BE2C (cell line): ENCODE measurements at regions not wholly inside any gene's neighbourhood (a gene's known extent, or its start where the extent isn't known, plus 50 kb on each side); places are given as distances from the start of the nearest gene placed in this dataset.

Experiments used
- DNase-seq: peaks from one replicate; pipeline ENCODE4 v3.0.0-alpha.2; 2020
- H3K27me3 ChIP-seq: fragments of 250-450 bp; sonication (Bioruptor Pico); 2 replicates; pipeline ENCODE4 v1.5.1; 2020; ENCODE audit warnings: mild to moderate bottlenecking
- H3K36me3 ChIP-seq: fragments of 250-450 bp; sonication (Bioruptor Pico); 2 replicates; pipeline ENCODE4 v1.5.1; 2020; ENCODE audit warnings: mild to moderate bottlenecking
- H3K4me1 ChIP-seq: fragments of 250-450 bp; sonication (Bioruptor Pico); 2 replicates; pipeline ENCODE4 v1.5.1; 2020
- H3K4me3 ChIP-seq: 2 replicates; pipeline ENCODE4 v1.5.1; 2011; ENCODE audit warnings: low read depth, low read length
- H3K9me3 ChIP-seq: fragments of 250-450 bp; sonication (Bioruptor Pico); 2 replicates; pipeline ENCODE4 v1.5.1; 2020
- TF ChIP-seq, protein P1 (sequence below): IDR thresholded peaks from 2 replicates; pipeline ENCODE4 v1.5.1; 2012; ENCODE audit warnings: mild to moderate bottlenecking, low read depth, low read length

DNA sequence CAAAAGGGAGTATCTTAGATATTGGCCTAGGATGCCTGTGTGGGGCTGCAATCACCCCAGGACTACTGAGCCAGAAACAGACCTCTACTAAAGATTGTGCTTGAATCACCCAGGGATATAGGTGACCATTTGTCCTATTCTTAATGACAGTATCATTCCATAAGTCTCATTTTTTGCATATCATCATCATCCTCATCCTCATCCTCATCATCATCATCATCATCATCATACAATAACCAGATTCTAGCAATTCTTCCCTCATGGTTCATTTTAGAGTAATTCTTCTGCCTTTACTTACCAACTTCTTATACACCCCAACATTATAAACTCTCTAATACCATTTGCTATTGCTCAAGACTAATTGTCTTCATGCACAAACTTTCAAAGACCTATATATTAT lies 226.6 kb downstream of the B3GLCT start:
- Histone ChIP-seq H3K9me3 (no peaks in the 10 kb centered on the region), H3K4me3 (no peak overlapping the region), H3K4me1 (no peaks in the 10 kb centered on the region), H3K27me3 (no peaks in the 10 kb centered on the region), H3K36me3 (no peaks in the 10 kb centered on the region)
- no peak for DNase-seq
- TF ChIP-seq, protein P1, sequence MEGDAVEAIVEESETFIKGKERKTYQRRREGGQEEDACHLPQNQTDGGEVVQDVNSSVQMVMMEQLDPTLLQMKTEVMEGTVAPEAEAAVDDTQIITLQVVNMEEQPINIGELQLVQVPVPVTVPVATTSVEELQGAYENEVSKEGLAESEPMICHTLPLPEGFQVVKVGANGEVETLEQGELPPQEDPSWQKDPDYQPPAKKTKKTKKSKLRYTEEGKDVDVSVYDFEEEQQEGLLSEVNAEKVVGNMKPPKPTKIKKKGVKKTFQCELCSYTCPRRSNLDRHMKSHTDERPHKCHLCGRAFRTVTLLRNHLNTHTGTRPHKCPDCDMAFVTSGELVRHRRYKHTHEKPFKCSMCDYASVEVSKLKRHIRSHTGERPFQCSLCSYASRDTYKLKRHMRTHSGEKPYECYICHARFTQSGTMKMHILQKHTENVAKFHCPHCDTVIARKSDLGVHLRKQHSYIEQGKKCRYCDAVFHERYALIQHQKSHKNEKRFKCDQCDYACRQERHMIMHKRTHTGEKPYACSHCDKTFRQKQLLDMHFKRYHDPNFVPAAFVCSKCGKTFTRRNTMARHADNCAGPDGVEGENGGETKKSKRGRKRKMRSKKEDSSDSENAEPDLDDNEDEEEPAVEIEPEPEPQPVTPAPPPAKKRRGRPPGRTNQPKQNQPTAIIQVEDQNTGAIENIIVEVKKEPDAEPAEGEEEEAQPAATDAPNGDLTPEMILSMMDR: no peak

DNA sequence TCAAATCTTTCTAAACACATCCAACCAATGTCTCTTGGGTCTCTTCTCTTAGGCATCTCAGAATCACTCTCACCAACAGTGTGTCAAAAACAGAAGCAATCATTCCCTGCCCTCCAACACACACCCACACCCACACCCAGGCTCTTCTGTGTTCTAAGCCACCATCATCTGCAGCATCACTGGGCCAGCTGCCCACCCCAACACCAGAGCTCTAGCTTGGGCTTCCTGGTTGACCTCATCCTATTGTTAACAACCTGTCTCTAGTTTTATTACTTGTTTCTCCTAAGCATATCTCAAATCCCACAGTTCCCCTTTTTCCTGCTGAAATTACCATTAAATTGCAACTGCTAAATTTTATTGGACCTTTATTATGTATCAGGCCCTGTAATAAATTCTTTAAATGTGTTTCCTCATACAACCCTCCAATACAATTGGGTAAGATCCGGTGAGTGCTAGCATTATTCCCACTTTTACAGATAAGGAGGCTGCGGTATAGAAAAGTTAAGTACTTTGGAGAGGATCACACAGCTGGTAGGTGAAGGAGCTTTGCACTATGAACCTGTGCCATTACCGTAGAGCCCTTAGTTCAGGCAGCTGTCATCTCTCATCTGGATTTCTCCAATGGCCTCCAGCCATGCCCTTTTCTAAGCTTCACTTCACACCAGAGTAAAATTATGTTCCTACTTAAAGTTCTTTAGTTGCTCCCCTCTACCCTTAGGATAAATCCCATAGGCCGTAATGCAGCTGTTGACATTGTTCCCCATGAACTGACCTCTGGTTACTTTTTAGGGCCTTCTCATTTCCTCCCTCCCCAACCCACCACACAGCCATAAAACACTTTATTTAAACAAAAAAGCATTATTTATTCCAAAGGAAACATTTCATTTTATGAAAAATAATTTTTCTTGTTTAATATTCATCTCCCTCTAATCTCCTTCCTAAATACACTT lies 227.7 kb downstream of the B3GLCT start:
- no peaks in the 10 kb centered on the region for H3K9me3 ChIP-seq
- no peak for DNase-seq

DNA sequence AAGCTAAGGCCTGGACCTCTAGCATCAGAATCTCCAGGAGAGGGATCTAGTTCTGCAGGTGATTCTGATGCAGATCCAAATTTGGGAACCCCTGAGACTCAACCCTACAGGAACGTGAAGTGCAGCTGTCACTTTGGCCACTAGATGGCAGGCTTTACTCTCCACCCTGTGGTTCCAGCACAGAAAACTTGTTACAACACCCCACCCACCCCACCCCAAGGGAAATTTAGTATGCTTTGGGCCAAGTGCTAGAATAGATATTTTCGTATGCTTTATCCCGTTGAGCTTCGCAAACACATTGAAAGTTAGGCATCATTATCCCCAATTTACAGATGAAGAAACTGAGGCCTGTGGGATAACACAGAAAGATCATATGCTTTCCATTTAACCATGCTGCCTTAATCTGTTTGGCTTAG lies 232.0 kb downstream of the B3GLCT start:
- Histone ChIP-seq H3K4me1 (no peaks in the 10 kb centered on the region), H3K36me3 (no peaks in the 10 kb centered on the region), H3K9me3 (no peaks in the 10 kb centered on the region), H3K27me3 (no peaks in the 10 kb centered on the region), H3K4me3 (no peak overlapping the region)
- DNase-seq: peak; percentile 63
- TF ChIP-seq, protein P1: peak; percentile 84

More for the DNA sequence above, 227.7 kb downstream of the B3GLCT start:
- H3K4me3 ChIP-seq: no peak overlapping the region
- TF ChIP-seq, protein P1: no peak
- H3K27me3 ChIP-seq: no peaks in the 10 kb centered on the region
- no peaks in the 10 kb centered on the region for H3K4me1 ChIP-seq
- no peaks in the 10 kb centered on the region for H3K36me3 ChIP-seq

DNA sequence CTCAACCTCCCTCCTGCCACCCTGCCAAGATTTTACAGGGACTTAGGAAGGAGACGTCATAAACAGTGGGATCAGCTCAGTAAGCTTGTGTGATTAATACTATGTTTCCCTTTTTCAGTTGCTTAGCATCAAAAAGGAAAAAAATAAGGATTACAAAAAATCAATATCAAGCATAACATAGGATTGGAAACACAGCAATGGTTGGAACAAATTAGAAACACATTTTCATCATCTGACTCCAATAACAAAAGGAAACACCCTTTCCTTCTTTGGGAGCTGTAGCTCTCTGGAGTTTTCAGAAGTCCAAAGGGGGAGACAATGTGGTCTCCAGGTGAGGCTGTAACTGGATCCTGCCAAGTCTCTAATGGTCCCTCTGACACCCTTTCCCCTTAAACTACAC lies 233.4 kb downstream of the B3GLCT start:
- TF ChIP-seq, protein P1: no peak
- Histone ChIP-seq H3K36me3 (no peaks in the 10 kb centered on the region), H3K9me3 (no peaks in the 10 kb centered on the region), H3K27me3 (no peaks in the 10 kb centered on the region), H3K4me3 (no peak overlapping the region), H3K4me1 (peaks cover 6% of the 10 kb centered on the region; the same call in 1 of the 2 replicates)
- DNase-seq: no peak

DNA sequence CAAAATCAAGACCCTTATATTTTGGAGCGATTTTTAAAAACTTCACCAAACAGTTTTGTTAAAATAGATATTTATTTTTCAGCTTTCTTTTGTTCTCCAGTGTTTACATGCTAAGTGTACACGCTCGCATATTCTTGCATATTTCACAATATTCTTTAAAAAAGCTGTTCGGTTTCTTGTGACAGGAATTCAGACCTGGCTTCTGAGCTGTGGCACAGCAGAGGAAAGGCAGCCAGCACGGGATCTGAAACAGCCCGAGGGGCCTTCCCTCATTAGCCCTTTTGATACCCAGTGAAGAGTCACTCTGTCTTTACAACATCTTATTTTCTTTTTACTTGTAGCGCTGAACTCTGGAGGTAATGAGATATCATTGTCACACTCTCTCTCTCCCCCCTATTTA lies 234.0 kb downstream of the B3GLCT start:
- no peaks in the 10 kb centered on the region for H3K27me3 ChIP-seq
- H3K9me3 ChIP-seq: no peaks in the 10 kb centered on the region
- TF ChIP-seq, protein P1: no peak
- peaks cover 6% of the 10 kb centered on the region; the same call in 1 of the 2 replicates for H3K4me1 ChIP-seq
- no peaks in the 10 kb centered on the region for H3K36me3 ChIP-seq
- no peak overlapping the region for H3K4me3 ChIP-seq
- DNase-seq: no peak

DNA sequence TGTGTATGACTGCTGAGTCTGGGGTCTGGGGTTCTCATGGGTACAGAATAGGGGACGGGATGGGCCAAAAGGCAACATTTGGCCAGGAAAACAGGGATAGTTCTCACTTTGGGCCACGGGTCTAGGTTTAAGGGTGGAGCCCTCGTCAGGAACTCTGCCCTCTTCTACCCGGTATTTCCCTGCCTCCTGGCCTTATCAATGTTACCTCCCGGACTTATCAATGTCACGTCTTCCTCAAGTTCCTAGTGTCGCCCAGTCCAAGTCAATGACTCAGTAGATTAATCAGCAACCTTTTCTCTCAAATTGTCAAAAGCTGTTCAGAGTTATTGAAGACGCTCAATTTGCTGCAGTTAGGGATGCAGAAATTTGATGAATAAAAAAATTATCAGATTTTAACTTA lies 234.8 kb downstream of the B3GLCT start:
- Histone ChIP-seq H3K27me3 (no peaks in the 10 kb centered on the region), H3K4me1 (peaks cover 6% of the 10 kb centered on the region; the same call in 1 of the 2 replicates), H3K36me3 (no peaks in the 10 kb centered on the region), H3K4me3 (no peak overlapping the region), H3K9me3 (no peaks in the 10 kb centered on the region)
- DNase-seq: no peak
- TF ChIP-seq, protein P1: no peak
